Lower leg skin (tissue), 3 donors: ENCODE measurements at regions not wholly inside any gene's neighbourhood (a gene's known extent, or its start where the extent isn't known, plus 50 kb on each side); places are given as distances from the start of the nearest gene placed in this dataset.

ENCODE experiments used
- CTCF ChIP-seq, 3 donors: fragments of 450-650 bp; IDR thresholded peaks; one replicate each; pipeline ENCODE4 v1.5.1; 2016; ENCODE audit warnings: antibody characterized with exemption in 3 of 3, mild to moderate bottlenecking in 3 of 3, moderate library complexity in 2 of 3
- POLR2A ChIP-seq, 2 donors: fragments of 450-650 bp; IDR thresholded peaks; one replicate each; pipeline ENCODE4 v1.6.1; 2016 to 2017; ENCODE audit warnings: antibody characterized with exemption in 2 of 2, mild to moderate bottlenecking in 1 of 2, moderate library complexity in 1 of 2

- TF ChIP-seq CTCF (IDR thresholded peaks at IDR 0.05) (no peak), POLR2A (IDR thresholded peaks at IDR 0.05) (no peak)
Measured at GRCh38 chr4:22984390-22984789, 291.7 kb downstream of the GBA3 start.
